Central memory CD4-positive, alpha-beta T cell (primary cell): ENCODE measurements at regions not wholly inside any gene's neighbourhood (a gene's known extent, or its start where the extent isn't known, plus 50 kb on each side); places are given as distances from the start of the nearest gene placed in this dataset.
"Not testable (repeated sequence)": the region's sequence is repeated elsewhere in the genome, so short reads cannot be mapped to it uniquely, and the experiment has no call there.

Source experiments
- DNase-seq: peaks from one replicate; pipeline ENCODE4 v3.0.0; 2022

GRCh38 chr16:66205287-66206231 is 160.9 kb upstream of the CDH5 start:
- DNase-seq: no peak

- DNase-seq: no peak
Measured at GRCh38 chr16:66204756-66205155, 161.7 kb upstream of the CDH5 start.

- DNase-seq: no peak
Measured at GRCh38 chr16:66203476-66203875, 163.0 kb upstream of the CDH5 start.

GRCh38 chr16:66199189-66199588 is 167.3 kb upstream of the CDH5 start:
- DNase-seq: no peak

GRCh38 chr16:66198641-66199040 is 167.8 kb upstream of the CDH5 start:
- no peak for DNase-seq

- no peak for DNase-seq
Measured at GRCh38 chr16:66197668-66198278, 168.7 kb upstream of the CDH5 start.

- no peak for DNase-seq
Measured at GRCh38 chr16:66196770-66197169, 169.7 kb upstream of the CDH5 start.

GRCh38 chr16:66194866-66195265 is 171.6 kb upstream of the CDH5 start:
- DNase-seq: no peak

GRCh38 chr16:66193543-66194229 is 172.8 kb upstream of the CDH5 start:
- DNase-seq: no peak

GRCh38 chr16:66190411-66190810 is 176.1 kb upstream of the CDH5 start:
- no peak for DNase-seq

- no peak for DNase-seq
Measured at GRCh38 chr16:66189951-66190350, 176.5 kb upstream of the CDH5 start.

GRCh38 chr16:66188917-66189725 is 177.4 kb upstream of the CDH5 start:
- no peak for DNase-seq

GRCh38 chr16:66186251-66186785 is 180.2 kb upstream of the CDH5 start:
- no peak for DNase-seq

GRCh38 chr16:66182592-66182991 is 183.9 kb upstream of the CDH5 start:
- no peak for DNase-seq

GRCh38 chr16:66176731-66177130 is 189.8 kb upstream of the CDH5 start:
- DNase-seq: no peak

- DNase-seq: no peak
Measured at GRCh38 chr16:66176111-66176510, 190.4 kb upstream of the CDH5 start.

- DNase-seq: no peak
Measured at GRCh38 chr16:66175636-66176035, 190.9 kb upstream of the CDH5 start.

- DNase-seq: no peak
Measured at GRCh38 chr16:66175058-66175457, 191.4 kb upstream of the CDH5 start.

GRCh38 chr16:66173796-66174195 is 192.7 kb upstream of the CDH5 start:
- not testable (repeated sequence) for DNase-seq

- not testable (repeated sequence) for DNase-seq
Measured at GRCh38 chr16:66173181-66173580, 193.3 kb upstream of the CDH5 start.

- DNase-seq: no peak
Measured at GRCh38 chr16:66172463-66172862, 194.0 kb upstream of the CDH5 start.

GRCh38 chr16:66171578-66171977 is 194.9 kb upstream of the CDH5 start:
- DNase-seq: no peak
